ENCODE measurements at regions not wholly inside any gene's neighbourhood (a gene's known extent, or its start where the extent isn't known, plus 50 kb on each side); places are given as distances from the start of the nearest gene placed in this dataset.

DNA sequence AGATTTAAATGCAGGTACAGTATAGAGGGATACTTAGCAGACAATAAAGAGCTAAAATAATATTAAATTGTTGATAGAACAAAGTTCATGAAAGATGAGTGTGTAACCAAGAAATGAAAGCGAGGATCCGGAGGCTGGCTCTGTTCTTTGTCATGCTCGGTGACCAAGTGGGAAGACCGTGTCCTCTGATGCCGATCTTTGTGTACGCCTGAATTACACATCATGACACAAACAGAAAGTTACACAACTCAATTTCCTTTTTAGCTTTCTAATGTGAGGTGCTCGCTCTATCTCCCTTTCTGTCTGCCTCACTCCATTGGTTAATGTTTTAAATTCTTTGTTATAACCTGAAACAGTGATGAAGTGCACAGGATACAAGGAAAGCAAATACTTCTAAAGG, 114.8 kb upstream of the NEIL3 start:
- DNase-seq (ENCODE audit: extremely low read depth, low read depth): no peak
- TF ChIP-seq, protein P1, sequence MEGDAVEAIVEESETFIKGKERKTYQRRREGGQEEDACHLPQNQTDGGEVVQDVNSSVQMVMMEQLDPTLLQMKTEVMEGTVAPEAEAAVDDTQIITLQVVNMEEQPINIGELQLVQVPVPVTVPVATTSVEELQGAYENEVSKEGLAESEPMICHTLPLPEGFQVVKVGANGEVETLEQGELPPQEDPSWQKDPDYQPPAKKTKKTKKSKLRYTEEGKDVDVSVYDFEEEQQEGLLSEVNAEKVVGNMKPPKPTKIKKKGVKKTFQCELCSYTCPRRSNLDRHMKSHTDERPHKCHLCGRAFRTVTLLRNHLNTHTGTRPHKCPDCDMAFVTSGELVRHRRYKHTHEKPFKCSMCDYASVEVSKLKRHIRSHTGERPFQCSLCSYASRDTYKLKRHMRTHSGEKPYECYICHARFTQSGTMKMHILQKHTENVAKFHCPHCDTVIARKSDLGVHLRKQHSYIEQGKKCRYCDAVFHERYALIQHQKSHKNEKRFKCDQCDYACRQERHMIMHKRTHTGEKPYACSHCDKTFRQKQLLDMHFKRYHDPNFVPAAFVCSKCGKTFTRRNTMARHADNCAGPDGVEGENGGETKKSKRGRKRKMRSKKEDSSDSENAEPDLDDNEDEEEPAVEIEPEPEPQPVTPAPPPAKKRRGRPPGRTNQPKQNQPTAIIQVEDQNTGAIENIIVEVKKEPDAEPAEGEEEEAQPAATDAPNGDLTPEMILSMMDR (IDR thresholded peaks at IDR 0.05; ENCODE audit: low read depth, low read length, missing control alignments): no peak

DNA sequence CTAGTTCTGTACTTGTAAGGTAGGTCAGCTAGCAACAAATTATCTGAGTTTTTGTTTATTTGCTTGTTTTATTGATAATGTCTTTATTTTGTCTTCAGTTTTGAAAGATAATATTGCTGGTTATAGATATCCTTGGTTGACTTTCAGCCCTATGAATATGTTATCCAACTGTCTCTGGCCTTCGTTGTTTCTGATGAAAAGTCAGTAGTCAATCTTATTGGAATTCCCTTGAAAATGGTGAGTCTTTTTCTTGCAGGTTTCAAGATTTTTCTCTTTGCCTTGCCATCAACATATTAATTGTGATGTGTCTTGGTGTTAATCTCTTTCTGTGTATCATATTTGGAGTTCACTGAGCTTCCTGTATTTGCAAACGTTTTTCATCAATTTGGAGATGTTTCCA, 113.1 kb upstream of the NEIL3 start:
- TF ChIP-seq, protein P1 (IDR thresholded peaks at IDR 0.05; ENCODE audit: low read depth, low read length, missing control alignments): no peak
- no peak overlapping the region for H3K4me3 ChIP-seq (replicated peaks; ENCODE audit: low read depth, low read length)
- no peak for DNase-seq (ENCODE audit: extremely low read depth, low read depth)

More for the DNA sequence above, 114.8 kb upstream of the NEIL3 start:
- no peak overlapping the region for H3K4me3 ChIP-seq (replicated peaks; ENCODE audit: low read depth, low read length)

DNA sequence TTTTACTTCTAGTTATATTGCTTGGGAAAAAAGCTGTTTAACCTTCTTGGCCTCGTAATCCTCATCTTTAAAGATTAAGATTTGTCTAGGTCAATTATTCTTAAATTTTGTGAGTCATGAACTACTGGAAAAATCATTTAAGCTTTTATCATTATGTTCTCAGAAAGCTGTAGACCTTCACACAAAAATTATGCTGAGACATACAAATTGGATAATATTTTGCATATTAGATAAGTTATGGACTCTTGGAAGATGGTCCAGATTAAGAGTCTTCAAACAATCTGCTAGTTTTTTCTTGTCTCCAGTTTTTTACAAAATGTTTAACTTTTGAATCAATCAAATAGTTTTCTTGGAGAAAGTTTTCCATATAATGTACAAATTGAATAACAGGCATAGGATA, 108.1 kb upstream of the NEIL3 start:
- H3K4me3 ChIP-seq (replicated peaks; ENCODE audit: low read depth, low read length): no peak overlapping the region
- no peak for DNase-seq (ENCODE audit: extremely low read depth, low read depth)
- TF ChIP-seq, protein P1 (IDR thresholded peaks at IDR 0.05; ENCODE audit: low read depth, low read length, missing control alignments): no peak

DNA sequence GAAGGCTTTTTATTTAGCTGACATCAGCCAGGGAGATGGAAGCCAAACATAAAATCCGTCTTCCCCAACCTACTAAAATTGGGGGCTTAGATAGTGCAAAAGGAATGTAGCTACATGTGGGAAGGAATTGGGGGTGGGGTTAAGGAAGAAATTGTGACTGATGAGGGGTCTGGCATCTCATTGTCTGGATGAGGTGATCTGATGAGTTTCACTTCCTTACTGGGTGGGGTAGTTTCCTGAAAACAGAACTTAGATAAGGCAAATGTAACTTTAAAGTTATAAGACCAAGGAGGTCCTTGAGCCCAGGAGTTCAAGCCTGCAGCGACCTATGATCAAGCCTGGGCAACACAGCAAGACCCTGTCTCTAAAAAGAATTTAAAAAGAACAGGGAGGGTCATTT, 105.5 kb upstream of the NEIL3 start:
- no peak overlapping the region for H3K4me3 ChIP-seq (replicated peaks; ENCODE audit: low read depth, low read length)
- TF ChIP-seq, protein P1 (IDR thresholded peaks at IDR 0.05; ENCODE audit: low read depth, low read length, missing control alignments): no peak
- DNase-seq (ENCODE audit: extremely low read depth, low read depth): no peak

DNA sequence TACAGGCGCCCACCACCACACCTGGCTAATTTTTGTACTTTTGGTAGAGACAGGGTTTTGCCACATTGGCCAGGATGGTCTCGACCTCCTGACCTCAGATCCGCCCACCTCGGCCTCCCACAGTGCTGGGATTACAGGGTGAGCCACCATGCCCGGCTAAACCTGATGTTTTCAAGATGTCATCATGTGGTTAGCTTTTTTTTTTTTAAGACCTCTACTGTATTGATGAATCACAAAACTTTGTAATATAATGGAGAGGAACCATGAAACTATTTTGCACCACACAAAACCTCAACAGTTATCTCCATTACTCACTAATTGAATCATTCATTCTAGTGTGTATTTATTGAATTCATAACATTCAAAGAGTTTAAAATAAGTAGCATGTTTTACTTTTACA, 94.7 kb upstream of the NEIL3 start:
- TF ChIP-seq, protein P1 (IDR thresholded peaks at IDR 0.05; ENCODE audit: low read depth, low read length, missing control alignments): no peak
- H3K4me3 ChIP-seq (replicated peaks; ENCODE audit: low read depth, low read length): no peak overlapping the region
- no peak for DNase-seq (ENCODE audit: extremely low read depth, low read depth)

DNA sequence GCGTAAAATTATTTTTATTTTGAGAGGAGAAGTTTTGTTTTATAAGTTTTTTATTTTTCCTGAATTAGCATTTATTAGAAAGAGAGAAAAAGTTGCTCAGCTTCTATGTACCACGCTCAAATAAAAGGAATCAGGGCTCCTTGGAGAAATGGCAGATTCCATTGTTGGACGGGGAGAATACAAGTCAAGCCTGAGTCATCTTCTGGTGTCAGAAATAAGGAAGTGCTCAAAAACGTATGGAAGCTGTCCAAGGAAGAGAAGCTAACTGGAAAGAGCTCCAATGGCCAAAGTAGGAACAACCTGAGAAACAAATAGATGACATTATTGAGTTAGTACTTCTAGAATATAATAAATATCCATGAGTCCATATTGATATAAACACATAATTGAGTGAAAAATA, 89.3 kb upstream of the NEIL3 start:
- peak; percentile 10 for DNase-seq (ENCODE audit: extremely low read depth, low read depth)
- TF ChIP-seq, protein P1 (IDR thresholded peaks at IDR 0.05; ENCODE audit: low read depth, low read length, missing control alignments): no peak
- no peak overlapping the region for H3K4me3 ChIP-seq (replicated peaks; ENCODE audit: low read depth, low read length)

DNA sequence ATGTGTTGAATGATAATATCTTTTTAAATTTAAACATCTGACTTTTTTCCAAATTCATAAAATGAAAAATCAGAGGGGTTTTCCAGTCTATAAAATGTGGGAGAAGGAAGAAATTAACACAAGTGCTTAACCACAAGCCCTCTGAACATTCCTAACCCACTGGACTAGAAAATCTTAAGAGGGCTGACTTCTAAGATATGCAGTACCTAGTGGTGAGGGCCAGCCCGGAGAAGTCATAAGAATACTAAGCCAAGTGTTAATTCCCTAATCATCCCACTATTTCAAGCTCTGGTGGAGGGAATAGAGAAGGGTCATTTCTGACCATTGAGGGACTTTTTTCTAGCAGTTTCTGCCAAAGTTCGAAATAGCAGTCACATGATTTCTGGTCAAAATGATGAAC, 86.9 kb upstream of the NEIL3 start:
- no peak overlapping the region for H3K4me3 ChIP-seq (replicated peaks; ENCODE audit: low read depth, low read length)
- TF ChIP-seq, protein P1 (IDR thresholded peaks at IDR 0.05; ENCODE audit: low read depth, low read length, missing control alignments): no peak
- DNase-seq (ENCODE audit: extremely low read depth, low read depth): no peak
